GM23338 (cell line): ENCODE measurements at regions not wholly inside any gene's neighbourhood (a gene's known extent, or its start where the extent isn't known, plus 50 kb on each side); places are given as distances from the start of the nearest gene placed in this dataset.
A peak's percentile ranks its signal among the peaks of the same experiment; 100 is the strongest.

Source experiments
- ATAC-seq: fragments of 200-7000 bp; cut with Tn5 transposase; 3 replicates; pipeline ENCODE4 v1.9.1; 2020
- DNase-seq: peaks from one replicate; pipeline ENCODE4 v3.0.0-alpha.2; 2015; ENCODE audit warnings: low spot score
- H2AFZ ChIP-seq: fragments of 200-600 bp; sonication (generic); 2 replicates; pipeline ENCODE4 v1.8.0; 2016; ENCODE audit warnings: antibody characterized with exemption, mild to moderate bottlenecking, moderate library complexity
- H3F3A ChIP-seq: fragments of 200-600 bp; sonication (generic); replicated peaks from 2 replicates; pipeline ENCODE4 v1.8.0; 2017; ENCODE audit warnings: antibody characterized with exemption, mixed run types, low read depth
- H3K27ac ChIP-seq: fragments of 200-600 bp; sonication (generic); 2 replicates; pipeline ENCODE4 v1.6.1; 2016; ENCODE audit warnings: low read depth
- H3K27me3 ChIP-seq: fragments of 200-600 bp; sonication (generic); 2 replicates; pipeline ENCODE4 v1.8.0; 2016; ENCODE audit warnings: mild to moderate bottlenecking, mixed run types, moderate library complexity; ENCODE audit not compliant: insufficient read depth
- H3K36me3 ChIP-seq: fragments of 200-600 bp; sonication (generic); 2 replicates; pipeline ENCODE4 v1.8.0; 2016; ENCODE audit warnings: mild to moderate bottlenecking; ENCODE audit not compliant: insufficient read depth
- H3K4me1 ChIP-seq: fragments of 200-600 bp; sonication (generic); 2 replicates; pipeline ENCODE4 v1.8.0; 2016; ENCODE audit warnings: mild to moderate bottlenecking, moderate library complexity; ENCODE audit not compliant: insufficient read depth
- H3K4me2 ChIP-seq: fragments of 200-600 bp; sonication (generic); 2 replicates; pipeline ENCODE4 v1.7.1; 2017; ENCODE audit warnings: mixed run types
- H3K4me3 ChIP-seq: fragments of 200-600 bp; sonication (generic); 2 replicates; pipeline ENCODE4 v1.6.1; 2016; ENCODE audit warnings: mixed run types
- H3K79me2 ChIP-seq: fragments of 200-600 bp; sonication (generic); replicated peaks from 2 replicates; pipeline ENCODE4 v1.8.0; 2017; ENCODE audit warnings: mild to moderate bottlenecking; ENCODE audit not compliant: insufficient read depth
- H3K9me2 ChIP-seq: fragments of 200-600 bp; sonication (generic); 2 replicates; pipeline ENCODE4 v1.8.0; 2017; ENCODE audit not compliant: insufficient read depth
- H4K20me1 ChIP-seq: fragments of 200-600 bp; sonication (generic); replicated peaks from 2 replicates; pipeline ENCODE4 v1.8.0; 2017; ENCODE audit warnings: mild to moderate bottlenecking; ENCODE audit not compliant: insufficient read depth
- H3K27ac Mint-ChIP-seq: 2 replicates; pipeline ENCODE4 v1.8.0; 2020; ENCODE audit warnings: inconsistent platforms, mild to moderate bottlenecking, moderate library complexity, mixed read lengths
- H3K27me3 Mint-ChIP-seq: 3 replicates; pipeline ENCODE4 v1.8.0; 2022; ENCODE audit warnings: low read depth, mild to moderate bottlenecking, moderate library complexity, mixed read lengths, inconsistent platforms; ENCODE audit not compliant: insufficient read depth, poor library complexity
- H3K36me3 Mint-ChIP-seq: 3 replicates; pipeline ENCODE4 v1.8.0; 2021; ENCODE audit warnings: low read depth, mild to moderate bottlenecking, inconsistent platforms, moderate library complexity, mixed read lengths
- H3K4me1 Mint-ChIP-seq: 3 replicates; pipeline ENCODE4 v1.8.0; 2020; ENCODE audit warnings: mild to moderate bottlenecking, inconsistent platforms, mixed read lengths
- H3K4me3 Mint-ChIP-seq: 3 replicates; pipeline ENCODE4 v1.8.0; 2021; ENCODE audit warnings: moderate library complexity, mild to moderate bottlenecking, inconsistent platforms, mixed read lengths
- H3K9me3 Mint-ChIP-seq: 3 replicates; pipeline ENCODE4 v1.8.0; 2020; ENCODE audit warnings: moderate library complexity, mild to moderate bottlenecking, inconsistent platforms, mixed read lengths
- CREB1 ChIP-seq: fragments of 250-450 bp; sonication (Bioruptor Pico); IDR thresholded peaks from 2 replicates; pipeline ENCODE4 v1.5.0; 2020; ENCODE audit warnings: low read depth, mild to moderate bottlenecking, moderate library complexity
- CTCF ChIP-seq, 2 experiments: fragments of 200-600 bp in 1 of 2; sonication (generic) in 1 of 2; conservative IDR thresholded peaks; 2 replicates each; pipeline versions ENCODE4 v1.5.1 to v1.6.1; 2016 to 2017; ENCODE audit warnings: antibody characterized with exemption in 2 of 2, low read depth in 2 of 2, mild to moderate bottlenecking in 2 of 2, moderate library complexity in 1 of 2
- ETS1 ChIP-seq: IDR thresholded peaks from 2 replicates; pipeline ENCODE4 v1.6.1; 2016; ENCODE audit warnings: antibody characterized with exemption
- EZH2 ChIP-seq: fragments of 200-600 bp; sonication (generic); IDR thresholded peaks from one replicate; pipeline ENCODE4 v1.8.0; 2017; ENCODE audit warnings: antibody characterized with exemption, mild to moderate bottlenecking, low read depth; ENCODE audit not compliant: unreplicated experiment
- EZH2phosphoT487 ChIP-seq: fragments of 200-600 bp; sonication (generic); IDR thresholded peaks from one replicate; pipeline ENCODE4 v1.8.1; 2018; ENCODE audit warnings: antibody characterized with exemption; ENCODE audit not compliant: unreplicated experiment
- JUNB ChIP-seq: IDR thresholded peaks from one replicate; pipeline ENCODE4 v1.6.1; 2016; ENCODE audit warnings: antibody characterized with exemption; ENCODE audit not compliant: unreplicated experiment
- NANOG ChIP-seq: IDR thresholded peaks from 2 replicates; pipeline ENCODE4 v1.6.1; 2016; ENCODE audit warnings: antibody characterized with exemption, borderline replicate concordance
- POLR2AphosphoS5 ChIP-seq: IDR thresholded peaks from 2 replicates; pipeline ENCODE4 v1.6.1; 2016; ENCODE audit warnings: antibody characterized with exemption, low read depth
- REST ChIP-seq: IDR thresholded peaks from one replicate; pipeline ENCODE4 v1.6.1; 2018; ENCODE audit warnings: antibody characterized with exemption; ENCODE audit not compliant: unreplicated experiment
- STAT1 ChIP-seq: IDR thresholded peaks from one replicate; pipeline ENCODE4 v1.6.1; 2016; ENCODE audit warnings: antibody characterized with exemption; ENCODE audit not compliant: unreplicated experiment
- ZNF114 ChIP-seq: fragments of 250-450 bp; sonication (Bioruptor Pico); IDR thresholded peaks from 2 replicates; pipeline ENCODE4 v1.5.0; 2020; ENCODE audit warnings: mild to moderate bottlenecking, moderate library complexity
- ZNF331 ChIP-seq: fragments of 250-450 bp; sonication (Bioruptor Pico); IDR thresholded peaks from 2 replicates; pipeline ENCODE4 v1.5.0; 2020; ENCODE audit warnings: low read depth, mild to moderate bottlenecking, moderate library complexity
- ZNF462 ChIP-seq: fragments of 250-450 bp; sonication (Bioruptor Pico); IDR thresholded peaks from 2 replicates; pipeline ENCODE4 v1.5.0; 2020; ENCODE audit warnings: mild to moderate bottlenecking, moderate library complexity

- ATAC-seq (no peak), DNase-seq (no peak)
- H3K4me1 Mint-ChIP-seq, result no peaks in the 10 kb centered on the region; the same call in 1 of the 3 replicates
- Histone ChIP-seq H4K20me1 (no peaks in the 10 kb centered on the region), H3K79me2 (no peaks in the 10 kb centered on the region), H3K27ac (no peak overlapping the region), H3K9me2 (no peaks in the 10 kb centered on the region), H3K4me3 (no peak overlapping the region), H3K27me3 (no peaks in the 10 kb centered on the region), H3K4me2 (no peak overlapping the region), H3K36me3 (peaks cover 4% of the 10 kb centered on the region; the same call in 1 of the 2 replicates), H2AFZ (peak overlapping the region; percentile 87; the same call in 1 of the 2 replicates), H3K4me1 (no peaks in the 10 kb centered on the region), H3F3A (no peaks in the 10 kb centered on the region)
- H3K4me3 Mint-ChIP-seq, result no peak overlapping the region
- no peak for TF ChIP-seq ZNF462 (CRISPR knock-in tag)
- no peak for TF ChIP-seq POLR2AphosphoS5
- TF ChIP-seq REST, result no peak
- TF ChIP-seq ETS1, result no peak
- no peak for TF ChIP-seq CTCF (conservative IDR thresholded peaks at IDR 0.05; ENCODE audit: low read depth in 2 of 2)
- no peak for TF ChIP-seq STAT1
- no peak for TF ChIP-seq ZNF331 (CRISPR knock-in tag)
- TF ChIP-seq NANOG, result no peak
- TF ChIP-seq JUNB, result no peak
- TF ChIP-seq ZNF114 (CRISPR knock-in tag), result no peak
- no peak for TF ChIP-seq EZH2
- no peak for TF ChIP-seq CREB1 (CRISPR knock-in tag)
- TF ChIP-seq EZH2phosphoT487, result no peak
- H3K9me3 Mint-ChIP-seq, result peaks cover 20% of the 10 kb centered on the region
- H3K36me3 Mint-ChIP-seq, result peaks cover 12% of the 10 kb centered on the region
- H3K27me3 Mint-ChIP-seq, result no peaks in the 10 kb centered on the region
- H3K27ac Mint-ChIP-seq, result no peak overlapping the region
Observed at GRCh38 chr4:166538491-166539005, 665.5 kb downstream of the TLL1 start.
